ENCODE measurements at regions not wholly inside any gene's neighbourhood (a gene's known extent, or its start where the extent isn't known, plus 50 kb on each side); places are given as distances from the start of the nearest gene placed in this dataset.

- Mint-ChIP-seq H3K27me3 (peaks cover 10% of the 10 kb centered on the region), H3K4me1 (peaks cover 0 to 4% (median 0%) of the 10 kb centered on the region in 4 donors), H3K4me3 (no peak overlapping the region), H3K36me3 (no peaks in the 10 kb centered on the region), H3K27ac (no peak overlapping the region), H3K9me3 (no peaks in the 10 kb centered on the region)
- no peak overlapping the region for H3K4me3 ChIP-seq (ENCODE audit: low read depth, low read length)
- no peaks in the 10 kb centered on the region for H3K9me3 ChIP-seq (ENCODE audit: control insufficient read depth in 2 of 2, low read length in 2 of 2)
- ATAC-seq (ENCODE audit: low read depth in 2 of 2) (no peak), DNase-seq (no peak)
- H3K27me3 ChIP-seq (ENCODE audit: control insufficient read depth, insufficient read depth, low read length): no peaks in the 10 kb centered on the region
- H3K27ac ChIP-seq (ENCODE audit: insufficient read depth, low read length, poor library complexity, severe bottlenecking): no peak overlapping the region
- no peaks in the 10 kb centered on the region for H3K4me1 ChIP-seq (ENCODE audit: control insufficient read depth, insufficient read depth, low read length, poor library complexity, severe bottlenecking)
- H3K36me3 ChIP-seq (ENCODE audit: control insufficient read depth, insufficient read depth, low read length): no peaks in the 10 kb centered on the region
Observed at GRCh38 chr14:71235875-71236274, 328.6 kb downstream of the PCNX1 start.

GRCh38 chr14:71236487-71236886 lies 329.2 kb downstream of the PCNX1 start:
- H3K36me3 Mint-ChIP-seq: no peaks in the 10 kb centered on the region
- H3K36me3 ChIP-seq (ENCODE audit: control insufficient read depth, insufficient read depth, low read length): no peaks in the 10 kb centered on the region
- H3K27ac ChIP-seq (ENCODE audit: insufficient read depth, low read length, poor library complexity, severe bottlenecking): no peak overlapping the region
- no peak for ATAC-seq (ENCODE audit: low read depth in 2 of 2)
- peaks cover 10% of the 10 kb centered on the region for H3K27me3 Mint-ChIP-seq
- no peaks in the 10 kb centered on the region for H3K27me3 ChIP-seq (ENCODE audit: control insufficient read depth, insufficient read depth, low read length)
- no peaks in the 10 kb centered on the region for H3K9me3 ChIP-seq (ENCODE audit: control insufficient read depth in 2 of 2, low read length in 2 of 2)
- no peak overlapping the region for H3K4me3 ChIP-seq (ENCODE audit: low read depth, low read length)
- peaks cover 0 to 4% (median under 1%) of the 10 kb centered on the region in 4 donors for H3K4me1 Mint-ChIP-seq
- no peak overlapping the region for H3K4me3 Mint-ChIP-seq
- no peak overlapping the region for H3K27ac Mint-ChIP-seq
- no peak for DNase-seq
- no peaks in the 10 kb centered on the region for H3K4me1 ChIP-seq (ENCODE audit: control insufficient read depth, insufficient read depth, low read length, poor library complexity, severe bottlenecking)
- no peaks in the 10 kb centered on the region for H3K9me3 Mint-ChIP-seq

- Histone ChIP-seq H3K9me3 (ENCODE audit: control insufficient read depth in 2 of 2, low read length in 2 of 2) (no peaks in the 10 kb centered on the region), H3K27ac (ENCODE audit: insufficient read depth, low read length, poor library complexity, severe bottlenecking) (no peak overlapping the region), H3K4me3 (ENCODE audit: low read depth, low read length) (no peak overlapping the region), H3K4me1 (ENCODE audit: control insufficient read depth, insufficient read depth, low read length, poor library complexity, severe bottlenecking) (no peaks in the 10 kb centered on the region), H3K27me3 (ENCODE audit: control insufficient read depth, insufficient read depth, low read length) (no peaks in the 10 kb centered on the region), H3K36me3 (ENCODE audit: control insufficient read depth, insufficient read depth, low read length) (no peaks in the 10 kb centered on the region)
- Mint-ChIP-seq H3K9me3 (no peaks in the 10 kb centered on the region), H3K36me3 (no peaks in the 10 kb centered on the region), H3K27me3 (peaks cover 10% of the 10 kb centered on the region), H3K4me1 (peaks cover 0 to 5% (median 2%) of the 10 kb centered on the region in 4 donors), H3K27ac (peak overlapping the region in 1 of 3 donors; percentile 41), H3K4me3 (no peak overlapping the region)
- ATAC-seq (ENCODE audit: low read depth in 2 of 2) (no peak), DNase-seq (no peak)
Observed at GRCh38 chr14:71237556-71237955, 330.3 kb downstream of the PCNX1 start.

DNA sequence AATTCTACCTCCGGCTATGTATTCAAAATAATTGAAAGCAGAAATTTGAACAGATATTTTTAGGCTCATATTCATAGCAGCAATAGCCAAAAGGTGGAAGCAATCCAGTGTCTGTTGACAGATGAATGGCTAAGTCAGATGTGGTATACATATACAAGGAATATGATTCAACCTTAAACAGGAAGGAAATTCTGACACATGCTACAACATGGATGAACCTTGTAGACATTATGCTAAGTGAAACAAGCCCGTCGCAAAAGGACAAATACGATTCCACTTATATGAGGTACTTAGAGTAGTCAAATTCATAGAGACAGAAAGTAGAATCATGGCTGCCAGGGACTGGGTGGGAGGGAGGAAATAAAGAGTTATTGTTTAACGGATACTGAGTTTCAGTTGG lies 331.6 kb downstream of the PCNX1 start:
- ATAC-seq (ENCODE audit: low read depth in 2 of 2): no peak
- DNase-seq: no peak
- no peaks in the 10 kb centered on the region for H3K9me3 ChIP-seq (ENCODE audit: control insufficient read depth in 2 of 2, low read length in 2 of 2)
- H3K27me3 Mint-ChIP-seq: peaks cover 15% of the 10 kb centered on the region
- no peak overlapping the region for H3K27ac ChIP-seq (ENCODE audit: insufficient read depth, low read length, poor library complexity, severe bottlenecking)
- H3K4me3 ChIP-seq (ENCODE audit: low read depth, low read length): no peak overlapping the region
- H3K27me3 ChIP-seq (ENCODE audit: control insufficient read depth, insufficient read depth, low read length): no peaks in the 10 kb centered on the region
- H3K27ac Mint-ChIP-seq: no peak overlapping the region
- no peaks in the 10 kb centered on the region for H3K36me3 ChIP-seq (ENCODE audit: control insufficient read depth, insufficient read depth, low read length)
- H3K4me3 Mint-ChIP-seq: no peak overlapping the region
- no peaks in the 10 kb centered on the region for H3K36me3 Mint-ChIP-seq
- H3K4me1 ChIP-seq (ENCODE audit: control insufficient read depth, insufficient read depth, low read length, poor library complexity, severe bottlenecking): no peaks in the 10 kb centered on the region
- peaks cover 0 to 5% (median 2%) of the 10 kb centered on the region in 4 donors for H3K4me1 Mint-ChIP-seq
- no peaks in the 10 kb centered on the region for H3K9me3 Mint-ChIP-seq

DNA sequence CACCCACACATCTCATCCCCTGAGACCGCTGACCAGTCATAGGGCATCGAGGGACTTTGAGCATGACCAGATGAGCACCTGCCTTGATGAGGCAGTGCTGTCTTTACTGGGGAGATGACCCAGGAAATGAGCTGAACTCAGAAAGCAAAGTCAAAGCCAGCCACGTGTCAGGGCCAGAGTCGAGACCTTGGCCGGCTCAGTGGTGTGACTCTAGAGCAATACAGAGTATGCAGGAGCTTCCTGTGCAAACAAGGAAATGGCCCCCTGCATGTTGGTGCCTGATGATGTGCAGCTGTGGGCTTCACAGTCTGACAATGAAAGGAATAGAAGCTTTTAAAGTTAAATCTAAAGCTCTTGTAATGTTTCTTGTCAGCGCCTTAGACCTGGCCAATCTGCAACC lies 332.9 kb downstream of the PCNX1 start:
- Mint-ChIP-seq H3K36me3 (no peaks in the 10 kb centered on the region), H3K27me3 (peaks cover 4% of the 10 kb centered on the region)

GRCh38 chr14:71240866-71241520 lies 333.7 kb downstream of the PCNX1 start:
- Histone ChIP-seq H3K9me3 (ENCODE audit: control insufficient read depth in 2 of 2, low read length in 2 of 2) (no peaks in the 10 kb centered on the region), H3K27ac (ENCODE audit: insufficient read depth, low read length, poor library complexity, severe bottlenecking) (no peak overlapping the region), H3K4me3 (ENCODE audit: low read depth, low read length) (no peak overlapping the region), H3K36me3 (ENCODE audit: control insufficient read depth, insufficient read depth, low read length) (no peaks in the 10 kb centered on the region), H3K27me3 (ENCODE audit: control insufficient read depth, insufficient read depth, low read length) (no peaks in the 10 kb centered on the region), H3K4me1 (ENCODE audit: control insufficient read depth, insufficient read depth, low read length, poor library complexity, severe bottlenecking) (no peaks in the 10 kb centered on the region)
- Mint-ChIP-seq H3K36me3 (no peaks in the 10 kb centered on the region), H3K4me1 (peaks cover 4 to 20% (median 11%) of the 10 kb centered on the region in 4 donors), H3K27me3 (peaks cover 4% of the 10 kb centered on the region), H3K27ac (peak overlapping the region in 1 of 3 donors; percentile 56), H3K9me3 (no peaks in the 10 kb centered on the region), H3K4me3 (no peak overlapping the region)
- DNase-seq (no peak), ATAC-seq (ENCODE audit: low read depth in 2 of 2) (no peak)

More for the DNA sequence above, 332.9 kb downstream of the PCNX1 start:
- no peaks in the 10 kb centered on the region for H3K36me3 ChIP-seq (ENCODE audit: control insufficient read depth, insufficient read depth, low read length)
- Mint-ChIP-seq H3K9me3 (no peaks in the 10 kb centered on the region), H3K4me3 (no peak overlapping the region), H3K4me1 (peaks cover 0 to 16% (median 6%) of the 10 kb centered on the region in 4 donors), H3K27ac (no peak overlapping the region)
- no peaks in the 10 kb centered on the region for H3K9me3 ChIP-seq (ENCODE audit: control insufficient read depth in 2 of 2, low read length in 2 of 2)
- no peak overlapping the region for H3K4me3 ChIP-seq (ENCODE audit: low read depth, low read length)
- ATAC-seq (ENCODE audit: low read depth in 2 of 2): no peak
- no peaks in the 10 kb centered on the region for H3K27me3 ChIP-seq (ENCODE audit: control insufficient read depth, insufficient read depth, low read length)
- peak in 1 of 3 donors; percentile 4 for DNase-seq
- no peaks in the 10 kb centered on the region for H3K4me1 ChIP-seq (ENCODE audit: control insufficient read depth, insufficient read depth, low read length, poor library complexity, severe bottlenecking)
- H3K27ac ChIP-seq (ENCODE audit: insufficient read depth, low read length, poor library complexity, severe bottlenecking): no peak overlapping the region

DNA sequence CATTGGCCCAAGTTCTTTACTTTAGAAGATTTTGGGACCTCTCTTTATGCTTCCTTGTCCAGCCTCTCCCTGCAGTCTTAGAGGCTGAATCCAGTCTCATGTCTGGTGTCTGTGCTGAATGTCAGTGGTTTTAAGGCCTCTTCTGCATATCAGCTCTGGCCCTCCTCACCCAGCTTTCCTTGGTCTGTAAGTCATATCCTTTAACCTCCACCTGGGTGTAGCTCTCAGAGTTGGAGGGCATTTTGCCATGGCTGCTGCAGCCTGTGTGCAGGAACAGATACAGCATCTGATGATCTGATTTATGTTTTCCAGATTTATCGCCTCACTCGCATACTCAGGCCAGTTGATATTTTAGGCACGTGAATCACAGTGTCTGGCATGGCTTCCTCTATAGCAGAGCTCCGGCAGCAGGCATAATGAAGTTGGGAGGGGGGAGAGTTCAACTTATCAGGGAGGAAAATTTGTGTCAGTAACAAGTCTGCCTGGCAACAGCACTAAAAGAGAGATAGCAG lies 335.0 kb downstream of the PCNX1 start:
- Histone ChIP-seq H3K27ac (ENCODE audit: insufficient read depth, low read length, poor library complexity, severe bottlenecking) (no peak overlapping the region), H3K4me3 (ENCODE audit: low read depth, low read length) (no peak overlapping the region), H3K4me1 (ENCODE audit: control insufficient read depth, insufficient read depth, low read length, poor library complexity, severe bottlenecking) (peaks cover 11% of the 10 kb centered on the region), H3K27me3 (ENCODE audit: control insufficient read depth, insufficient read depth, low read length) (no peaks in the 10 kb centered on the region), H3K36me3 (ENCODE audit: control insufficient read depth, insufficient read depth, low read length) (no peaks in the 10 kb centered on the region), H3K9me3 (ENCODE audit: control insufficient read depth in 2 of 2, low read length in 2 of 2) (no peaks in the 10 kb centered on the region)
- Mint-ChIP-seq H3K4me1 (peaks cover 11 to 33% (median 18%) of the 10 kb centered on the region in 4 donors), H3K27ac (no peak overlapping the region), H3K9me3 (peaks cover 0 to 5% (median 0%) of the 10 kb centered on the region in 7 donors), H3K36me3 (peaks cover 3% of the 10 kb centered on the region), H3K4me3 (no peak overlapping the region), H3K27me3 (peaks cover 4% of the 10 kb centered on the region)
- DNase-seq: no peak
- ATAC-seq (ENCODE audit: low read depth in 2 of 2): no peak

DNA sequence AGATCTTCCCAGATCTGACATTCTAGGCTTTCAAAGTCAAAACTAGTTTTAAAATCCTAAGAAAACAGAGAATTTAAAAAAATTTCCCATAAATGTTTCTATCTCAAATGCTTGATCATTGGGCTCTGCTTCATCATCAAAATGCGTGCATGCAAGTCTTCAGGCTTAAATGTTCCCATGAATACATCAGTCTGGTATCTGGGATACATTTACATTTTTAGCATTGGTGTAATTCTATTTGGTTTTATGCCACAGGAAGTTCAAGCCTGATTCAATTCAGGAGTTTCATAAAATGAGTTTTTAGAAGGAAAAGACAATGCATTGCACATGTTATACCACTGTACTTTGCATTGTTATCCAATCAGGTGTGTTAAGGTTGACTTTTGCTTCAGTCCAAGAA lies 336.4 kb downstream of the PCNX1 start:
- Histone ChIP-seq H3K27me3 (ENCODE audit: control insufficient read depth, insufficient read depth, low read length) (no peaks in the 10 kb centered on the region), H3K4me1 (ENCODE audit: control insufficient read depth, insufficient read depth, low read length, poor library complexity, severe bottlenecking) (peaks cover 11% of the 10 kb centered on the region), H3K27ac (ENCODE audit: insufficient read depth, low read length, poor library complexity, severe bottlenecking) (no peak overlapping the region), H3K9me3 (ENCODE audit: control insufficient read depth in 2 of 2, low read length in 2 of 2) (no peaks in the 10 kb centered on the region), H3K36me3 (ENCODE audit: control insufficient read depth, insufficient read depth, low read length) (no peaks in the 10 kb centered on the region), H3K4me3 (ENCODE audit: low read depth, low read length) (no peak overlapping the region)
- no peak for ATAC-seq (ENCODE audit: low read depth in 2 of 2)
- peaks cover 0 to 12% (median 5%) of the 10 kb centered on the region in 7 donors for H3K9me3 Mint-ChIP-seq
- no peak overlapping the region for H3K27ac Mint-ChIP-seq
- no peak for DNase-seq
- peaks cover 11 to 42% (median 18%) of the 10 kb centered on the region in 4 donors for H3K4me1 Mint-ChIP-seq
- peaks cover 4% of the 10 kb centered on the region for H3K27me3 Mint-ChIP-seq
- H3K36me3 Mint-ChIP-seq: peaks cover 3% of the 10 kb centered on the region
- H3K4me3 Mint-ChIP-seq: no peak overlapping the region

Data from CD4-positive, CD25-positive, alpha-beta regulatory T cell (primary cell).